A673 (cell line): ENCODE measurements at regions not wholly inside any gene's neighbourhood (a gene's known extent, or its start where the extent isn't known, plus 50 kb on each side); places are given as distances from the start of the nearest gene placed in this dataset.

Experiments
- BruUV-seq: library from RNA; stranded (reverse); fragments of 400-500 nt; replicated peaks from 2 replicates; lab custom pipeline; 2021; lab: Mats Ljungman, UMichigan
- CTCF ChIA-PET: fragments of 300-600 bp; sonication (Branson Sonifier 250); formaldehyde crosslinking; loops from one replicate; lab custom pipeline; 2022; ENCODE audit warnings: antibody characterized with exemption; lab: Charles Lee
- POLR2A ChIA-PET: fragments of 300-600 bp; sonication (Branson Sonifier 250); formaldehyde crosslinking; loops from one replicate; lab custom pipeline; 2022; ENCODE audit warnings: antibody characterized with exemption; ENCODE audit not compliant: low non-redundant PET; lab: Charles Lee
- DNase-seq: peaks from one replicate; pipeline ENCODE4 v3.0.0-alpha.2; 2015; ENCODE audit warnings: low spot score
- H3K27ac ChIP-seq: fragments of 200-600 bp; sonication (generic); 2 replicates; pipeline ENCODE4 v1.5.1; 2016; ENCODE audit warnings: mixed run types, low read depth, mild to moderate bottlenecking, mixed read lengths, antibody characterized with exemption, low read length; ENCODE audit not compliant: poor library complexity, severe bottlenecking
- H3K27me3 ChIP-seq: fragments of 200-600 bp; sonication (generic); replicated peaks from 2 replicates; pipeline ENCODE4 v1.6.1; 2017; ENCODE audit warnings: mixed run types, low read depth, mild to moderate bottlenecking, mixed read lengths, antibody characterized with exemption, low read length; ENCODE audit not compliant: insufficient read depth, poor library complexity
- H3K36me3 ChIP-seq: fragments of 200-600 bp; sonication (generic); 2 replicates; pipeline ENCODE4 v1.6.1; 2016; ENCODE audit warnings: mixed run types, mild to moderate bottlenecking, mixed read lengths, antibody characterized with exemption, low read length; ENCODE audit not compliant: insufficient read depth, poor library complexity, severe bottlenecking
- H3K4me1 ChIP-seq: fragments of 200-600 bp; sonication (generic); 2 replicates; pipeline ENCODE4 v1.6.1; 2017; ENCODE audit warnings: mixed run types, mild to moderate bottlenecking, mixed read lengths, antibody characterized with exemption, low read length; ENCODE audit not compliant: insufficient read depth, poor library complexity, severe bottlenecking
- H3K4me3 ChIP-seq: fragments of 200-600 bp; sonication (generic); 2 replicates; pipeline ENCODE4 v1.5.1; 2016; ENCODE audit warnings: low read depth, mixed run types, mild to moderate bottlenecking, mixed read lengths, low read length; ENCODE audit not compliant: poor library complexity, severe bottlenecking
- H3K9me3 ChIP-seq: fragments of 200-600 bp; sonication (generic); 2 replicates; pipeline ENCODE4 v1.6.1; 2016; ENCODE audit warnings: mixed run types, low read depth, mild to moderate bottlenecking, mixed read lengths, antibody characterized with exemption, low read length; ENCODE audit not compliant: poor library complexity, severe bottlenecking
- CTCF ChIP-seq: fragments of 300-800, 200-600 bp; sonication (generic); conservative IDR thresholded peaks from 2 replicates; pipeline ENCODE4 v1.5.1; 2017; ENCODE audit warnings: low read depth, mild to moderate bottlenecking, antibody characterized with exemption, low read length, moderate library complexity, mixed read lengths
- EZH2 ChIP-seq: fragments of 200-600 bp; sonication (generic); IDR thresholded peaks from 2 replicates; pipeline ENCODE4 v1.6.1; 2017; ENCODE audit warnings: borderline replicate concordance, low read depth, mild to moderate bottlenecking, mixed read lengths, antibody characterized with exemption, low read length; ENCODE audit not compliant: poor library complexity, severe bottlenecking
- intact Hi-C: fragments of 100-400 bp; cut with micrococcal nuclease; formaldehyde crosslinking; loops from one replicate; pipeline ENCODE4 v1.10.0; 2022; ENCODE audit not compliant: unreplicated experiment

DNA sequence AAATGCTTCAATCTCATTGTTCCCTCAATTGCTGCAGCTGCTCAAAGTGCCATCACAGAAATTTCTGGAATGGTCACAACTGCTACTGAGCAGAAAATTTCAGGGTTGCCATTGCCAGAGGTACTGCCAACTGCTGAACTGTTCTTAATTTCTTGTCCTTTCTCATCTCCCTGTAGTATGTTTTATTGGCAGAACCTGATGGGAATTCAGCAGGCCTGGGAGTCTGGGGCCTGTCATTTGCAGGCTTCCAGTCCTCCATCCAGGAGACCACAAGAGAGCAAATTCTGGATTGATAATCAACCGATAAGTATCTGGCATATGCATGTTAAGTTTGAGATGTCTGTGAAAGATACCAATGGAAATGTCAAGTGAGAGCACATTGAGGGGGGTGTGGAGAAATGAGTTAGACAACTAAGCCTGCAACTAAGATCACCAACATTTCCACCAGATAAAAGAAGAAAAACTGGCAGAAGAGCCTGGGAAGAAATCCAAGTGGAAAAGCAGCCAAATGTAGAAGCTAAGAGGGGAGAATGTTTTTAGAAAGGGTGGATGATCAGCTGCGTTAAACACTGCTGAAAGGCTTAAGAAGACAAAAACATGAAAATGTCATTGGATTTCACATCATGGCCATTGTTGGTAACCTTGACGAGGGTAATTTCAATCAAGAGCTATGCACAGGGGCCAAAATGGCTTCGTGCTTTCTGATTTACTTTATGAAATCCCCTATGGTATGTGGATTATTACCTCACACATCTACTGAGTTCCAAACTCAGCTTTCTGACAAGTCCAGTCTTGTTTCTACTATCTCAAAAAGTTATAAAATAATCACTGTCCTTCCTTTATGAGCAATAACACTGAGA, 648.1 kb downstream of the PLPP3 start:
- H3K27me3 ChIP-seq, result no peaks in the 10 kb centered on the region
- H3K36me3 ChIP-seq, result no peaks in the 10 kb centered on the region
- no peak for DNase-seq
- no peaks in the 10 kb centered on the region for H3K4me1 ChIP-seq
- no peaks in the 10 kb centered on the region for H3K9me3 ChIP-seq
- H3K27ac ChIP-seq, result no peak overlapping the region
- intact Hi-C loops, result no loop called here
- TF ChIP-seq CTCF, result no peak
- no peak for TF ChIP-seq EZH2
- H3K4me3 ChIP-seq, result no peak overlapping the region
- POLR2A ChIA-PET, result no interaction called here
- CTCF ChIA-PET, result no interaction called here
- BruUV-seq, result no TSS peak

- H3K36me3 ChIP-seq, result no peaks in the 10 kb centered on the region
- ChIA-PET CTCF (no interaction called here), POLR2A (no interaction called here)
- intact Hi-C loops, result no loop called here
- H3K4me1 ChIP-seq, result no peaks in the 10 kb centered on the region
- no peaks in the 10 kb centered on the region for H3K9me3 ChIP-seq
- no peaks in the 10 kb centered on the region for H3K27me3 ChIP-seq
- no TSS peak for BruUV-seq
- TF ChIP-seq CTCF (no peak), EZH2 (no peak)
- no peak overlapping the region for H3K27ac ChIP-seq
- H3K4me3 ChIP-seq, result no peak overlapping the region
- DNase-seq, result no peak
These were observed 649.7 kb downstream of the PLPP3 start for GRCh38 chr1:55929652-55930051.

- Histone ChIP-seq H3K9me3 (no peaks in the 10 kb centered on the region), H3K27ac (no peak overlapping the region), H3K27me3 (no peaks in the 10 kb centered on the region), H3K4me1 (no peaks in the 10 kb centered on the region), H3K36me3 (no peaks in the 10 kb centered on the region), H3K4me3 (no peak overlapping the region)
- no peak for TF ChIP-seq CTCF
- TF ChIP-seq EZH2, result no peak
- CTCF ChIA-PET, result no interaction called here
- DNase-seq, result no peak
- BruUV-seq, result no TSS peak
- intact Hi-C loops, result no loop called here
- POLR2A ChIA-PET, result no interaction called here
These were observed 650.8 kb downstream of the PLPP3 start for GRCh38 chr1:55928576-55928975.
